ENCODE measurements at regions not wholly inside any gene's neighbourhood (a gene's known extent, or its start where the extent isn't known, plus 50 kb on each side); places are given as distances from the start of the nearest gene placed in this dataset.

DNA sequence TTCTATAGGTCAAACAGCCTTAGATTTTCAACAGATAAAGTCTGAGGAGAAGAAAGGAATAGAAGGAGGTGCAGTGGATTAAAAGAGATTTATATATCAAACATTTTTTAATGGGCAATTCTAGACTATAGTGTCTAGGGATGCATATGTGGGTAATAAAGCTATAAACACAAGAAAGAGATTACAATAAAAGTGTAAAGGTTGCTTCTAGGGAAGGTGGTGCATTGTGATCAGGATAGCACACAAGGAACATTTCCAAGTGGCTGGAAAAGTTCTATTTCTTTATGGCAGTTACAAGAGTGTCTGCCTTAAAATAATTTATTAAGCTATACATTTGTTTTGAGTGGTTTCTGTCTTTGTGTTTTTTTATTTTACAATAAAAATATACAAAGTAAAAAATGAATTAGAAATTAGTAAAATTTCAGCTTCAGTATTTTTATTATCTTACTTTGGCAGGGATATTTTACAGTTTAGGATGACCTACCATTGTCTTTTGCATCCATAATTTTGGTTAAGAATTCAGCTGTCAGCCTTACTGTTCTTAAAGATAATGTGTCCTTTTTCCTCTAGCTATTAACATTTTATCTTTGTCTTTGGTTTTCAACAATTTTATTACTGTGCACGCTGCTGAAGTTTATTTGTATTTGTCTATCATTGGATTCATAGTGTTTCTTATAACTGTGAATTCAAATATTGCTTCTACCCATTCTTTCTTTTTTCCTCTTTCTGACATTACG, 221.8 kb downstream of the LACC1 start:
- Histone ChIP-seq H3K27ac (ENCODE audit: low read length) (no peak overlapping the region), H3K9me3 (ENCODE audit: control insufficient read depth, low read depth, low read length) (peaks cover 6% of the 10 kb centered on the region), H3K4me3 (ENCODE audit: low read length) (no peak overlapping the region), H3K27me3 (ENCODE audit: control insufficient read depth, insufficient read depth, low read length) (no peaks in the 10 kb centered on the region), H3K9ac (ENCODE audit: low read length) (no peak overlapping the region), H3K36me3 (ENCODE audit: control insufficient read depth, low read depth, low read length) (no peaks in the 10 kb centered on the region), H3K4me1 (ENCODE audit: control insufficient read depth, low read depth, low read length) (no peaks in the 10 kb centered on the region)

DNA sequence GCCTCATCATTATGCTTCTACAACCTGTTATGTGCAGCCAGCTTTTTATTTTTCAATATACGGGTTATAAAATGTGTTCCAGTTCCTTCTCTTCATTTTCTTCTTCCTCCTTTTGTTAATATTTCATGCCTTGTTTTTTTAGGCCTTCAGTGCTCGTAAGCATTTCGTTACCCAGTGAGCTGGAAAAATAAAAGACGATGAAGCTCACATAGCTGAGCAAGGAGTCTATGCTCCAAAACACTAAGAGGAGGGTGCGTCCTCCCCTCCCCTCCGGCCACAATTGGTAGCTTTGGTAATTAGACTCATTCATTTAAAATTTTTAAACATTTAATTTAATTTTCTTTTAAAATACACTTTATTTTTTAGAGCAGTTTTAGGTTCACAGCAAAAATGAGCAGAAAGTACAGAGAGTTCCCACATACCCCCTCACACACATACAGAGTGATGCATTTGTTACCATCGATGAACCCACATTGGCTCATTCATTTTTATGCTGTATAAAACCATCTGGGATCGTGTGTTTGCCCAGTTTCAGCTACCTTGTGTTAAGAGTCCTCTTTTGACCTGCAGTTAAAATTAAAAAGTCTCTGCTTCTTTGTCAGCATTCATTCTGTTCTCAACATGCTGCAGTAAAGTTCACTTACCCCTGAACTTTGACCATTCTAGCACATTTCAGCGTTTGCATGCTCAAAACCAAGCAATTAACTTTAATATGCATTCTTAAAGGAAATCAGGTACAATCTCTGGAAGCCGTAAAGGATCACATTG, 223.9 kb downstream of the LACC1 start:
- Histone ChIP-seq H3K4me1 (ENCODE audit: control insufficient read depth, low read depth, low read length) (no peaks in the 10 kb centered on the region), H3K9me3 (ENCODE audit: control insufficient read depth, low read depth, low read length) (peaks cover 6% of the 10 kb centered on the region), H3K36me3 (ENCODE audit: control insufficient read depth, low read depth, low read length) (no peaks in the 10 kb centered on the region), H3K4me3 (ENCODE audit: low read length) (no peak overlapping the region), H3K27ac (ENCODE audit: low read length) (no peak overlapping the region), H3K9ac (ENCODE audit: low read length) (no peak overlapping the region), H3K27me3 (ENCODE audit: control insufficient read depth, insufficient read depth, low read length) (no peaks in the 10 kb centered on the region)

DNA sequence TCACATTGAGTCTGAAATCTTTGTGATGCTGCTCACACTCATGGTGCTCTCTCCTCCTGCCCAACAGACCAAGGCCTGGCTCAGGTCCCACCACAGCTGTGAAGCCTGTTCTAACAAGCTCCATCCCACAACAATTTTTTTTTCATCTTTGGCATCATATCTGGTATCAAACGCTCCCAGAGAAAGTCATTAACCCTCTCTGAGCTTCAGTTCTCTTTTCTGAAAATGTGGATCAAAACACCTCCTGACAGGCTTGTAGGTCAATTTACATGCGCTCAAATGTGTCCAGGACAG, 224.4 kb downstream of the LACC1 start:
- Histone ChIP-seq H3K4me1 (ENCODE audit: control insufficient read depth, low read depth, low read length) (no peaks in the 10 kb centered on the region), H3K4me3 (ENCODE audit: low read length) (no peak overlapping the region), H3K9me3 (ENCODE audit: control insufficient read depth, low read depth, low read length) (peaks cover 6% of the 10 kb centered on the region), H3K9ac (ENCODE audit: low read length) (no peak overlapping the region), H3K27me3 (ENCODE audit: control insufficient read depth, insufficient read depth, low read length) (no peaks in the 10 kb centered on the region), H3K36me3 (ENCODE audit: control insufficient read depth, low read depth, low read length) (no peaks in the 10 kb centered on the region), H3K27ac (ENCODE audit: low read length) (no peak overlapping the region)

DNA sequence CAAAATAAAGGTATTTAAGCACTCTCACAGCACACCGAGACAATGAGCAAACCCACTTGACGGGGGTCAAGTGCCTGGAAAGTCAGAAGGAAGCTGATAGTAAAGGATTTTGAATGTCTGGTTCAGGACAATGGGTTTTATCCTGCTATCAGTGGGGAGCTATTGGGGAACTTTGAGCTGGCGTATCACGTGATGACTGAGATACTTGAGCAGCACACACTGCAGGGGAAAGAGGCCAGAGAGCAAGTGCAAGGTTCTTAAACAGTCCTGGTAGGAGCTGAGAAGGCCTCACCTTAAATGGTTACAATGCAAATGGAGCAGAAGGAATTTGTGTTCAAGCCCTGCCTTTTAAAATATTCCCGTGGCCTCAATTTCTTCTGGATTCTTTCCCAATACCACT, 225.3 kb downstream of the LACC1 start:
- Histone ChIP-seq H3K9me3 (ENCODE audit: control insufficient read depth, low read depth, low read length) (peaks cover 6% of the 10 kb centered on the region), H3K27ac (ENCODE audit: low read length) (no peak overlapping the region), H3K4me1 (ENCODE audit: control insufficient read depth, low read depth, low read length) (no peaks in the 10 kb centered on the region), H3K36me3 (ENCODE audit: control insufficient read depth, low read depth, low read length) (no peaks in the 10 kb centered on the region), H3K4me3 (ENCODE audit: low read length) (no peak overlapping the region), H3K27me3 (ENCODE audit: control insufficient read depth, insufficient read depth, low read length) (no peaks in the 10 kb centered on the region), H3K9ac (ENCODE audit: low read length) (no peak overlapping the region)

DNA sequence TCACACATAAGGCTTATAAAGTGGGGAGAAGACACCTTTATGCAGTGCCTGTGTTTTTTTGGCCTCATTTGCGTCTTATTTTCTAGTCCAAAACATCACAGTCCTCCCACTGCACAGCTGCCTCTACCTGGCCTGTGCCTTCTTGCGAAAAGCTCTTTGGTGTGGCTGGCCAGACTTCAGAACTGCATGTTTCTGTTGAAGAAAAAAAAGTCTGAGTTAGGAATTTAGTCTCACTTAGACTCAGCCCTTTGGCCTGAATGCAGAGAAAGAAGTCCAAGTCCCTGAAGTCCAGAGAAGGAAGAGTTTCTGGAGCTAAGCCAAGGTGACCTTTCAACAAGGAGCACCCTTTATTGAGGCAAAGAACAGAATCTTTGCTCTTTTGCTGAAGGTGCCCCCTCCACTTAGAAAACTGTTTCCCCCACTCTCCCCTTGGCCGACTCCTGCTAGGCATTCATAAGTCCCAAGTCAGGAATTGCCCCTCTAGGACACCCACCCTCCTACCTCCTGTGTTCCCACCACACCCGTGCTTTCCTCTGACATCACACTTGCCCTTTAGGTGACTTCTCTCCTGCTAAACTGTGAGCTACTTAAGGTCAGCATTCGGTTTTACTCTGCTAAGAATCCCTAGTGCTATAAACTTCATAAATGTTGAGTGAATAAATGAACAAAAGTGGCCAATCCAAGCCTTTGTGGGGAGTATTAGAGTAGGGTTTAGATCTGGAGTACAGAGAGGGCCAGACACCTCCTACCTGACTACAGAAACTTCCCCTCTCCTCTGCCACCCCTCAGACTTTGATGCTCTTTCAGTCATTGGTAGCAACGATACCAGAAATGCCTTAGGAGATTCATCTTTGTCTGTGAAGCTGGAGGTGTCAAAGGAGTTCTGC, 226.8 kb downstream of the LACC1 start:
- Histone ChIP-seq H3K27me3 (ENCODE audit: control insufficient read depth, insufficient read depth, low read length) (no peaks in the 10 kb centered on the region), H3K36me3 (ENCODE audit: control insufficient read depth, low read depth, low read length) (no peaks in the 10 kb centered on the region), H3K27ac (ENCODE audit: low read length) (no peak overlapping the region), H3K4me1 (ENCODE audit: control insufficient read depth, low read depth, low read length) (no peaks in the 10 kb centered on the region), H3K9me3 (ENCODE audit: control insufficient read depth, low read depth, low read length) (peaks cover 6% of the 10 kb centered on the region), H3K4me3 (ENCODE audit: low read length) (no peak overlapping the region), H3K9ac (ENCODE audit: low read length) (no peak overlapping the region)

DNA sequence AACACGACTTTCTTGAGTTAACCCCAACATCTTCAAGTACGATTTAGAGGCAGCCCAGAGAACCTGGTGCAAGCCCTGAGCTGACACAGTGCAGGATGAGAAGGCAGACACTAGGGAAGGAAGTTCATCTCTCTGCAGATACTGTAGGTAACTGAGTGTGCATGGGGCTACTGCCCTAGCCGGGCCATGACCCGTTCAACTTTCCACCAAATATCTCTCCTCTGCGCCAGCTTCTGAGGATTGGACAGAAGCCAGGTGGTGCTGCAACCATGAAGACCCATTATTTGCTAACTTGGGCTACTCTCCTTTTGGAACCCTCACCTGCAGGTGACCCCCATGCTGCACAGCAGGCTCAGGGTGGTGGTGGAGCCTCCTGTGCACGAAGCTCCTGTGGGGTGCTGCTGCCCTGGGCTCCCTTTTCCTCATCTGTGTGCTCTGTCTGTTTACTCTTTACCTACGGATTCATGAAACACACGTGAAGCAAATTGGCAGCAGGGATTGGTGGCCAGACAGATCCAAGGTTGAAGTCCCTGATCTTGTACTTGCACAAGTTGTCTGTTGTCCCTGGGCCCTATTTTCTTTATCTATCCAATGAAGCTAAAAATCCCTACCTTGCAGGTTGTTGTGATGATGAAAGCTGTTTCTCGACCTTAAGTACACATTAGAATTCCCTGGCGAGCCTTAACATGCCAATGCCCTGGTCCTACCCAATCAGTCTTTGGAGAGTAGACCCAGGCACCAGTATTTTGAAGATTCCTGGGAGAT, 227.8 kb downstream of the LACC1 start:
- Histone ChIP-seq H3K27me3 (ENCODE audit: control insufficient read depth, insufficient read depth, low read length) (no peaks in the 10 kb centered on the region), H3K27ac (ENCODE audit: low read length) (no peak overlapping the region), H3K36me3 (ENCODE audit: control insufficient read depth, low read depth, low read length) (no peaks in the 10 kb centered on the region), H3K9me3 (ENCODE audit: control insufficient read depth, low read depth, low read length) (no peaks in the 10 kb centered on the region), H3K9ac (ENCODE audit: low read length) (no peak overlapping the region), H3K4me1 (ENCODE audit: control insufficient read depth, low read depth, low read length) (no peaks in the 10 kb centered on the region), H3K4me3 (ENCODE audit: low read length) (no peak overlapping the region)

DNA sequence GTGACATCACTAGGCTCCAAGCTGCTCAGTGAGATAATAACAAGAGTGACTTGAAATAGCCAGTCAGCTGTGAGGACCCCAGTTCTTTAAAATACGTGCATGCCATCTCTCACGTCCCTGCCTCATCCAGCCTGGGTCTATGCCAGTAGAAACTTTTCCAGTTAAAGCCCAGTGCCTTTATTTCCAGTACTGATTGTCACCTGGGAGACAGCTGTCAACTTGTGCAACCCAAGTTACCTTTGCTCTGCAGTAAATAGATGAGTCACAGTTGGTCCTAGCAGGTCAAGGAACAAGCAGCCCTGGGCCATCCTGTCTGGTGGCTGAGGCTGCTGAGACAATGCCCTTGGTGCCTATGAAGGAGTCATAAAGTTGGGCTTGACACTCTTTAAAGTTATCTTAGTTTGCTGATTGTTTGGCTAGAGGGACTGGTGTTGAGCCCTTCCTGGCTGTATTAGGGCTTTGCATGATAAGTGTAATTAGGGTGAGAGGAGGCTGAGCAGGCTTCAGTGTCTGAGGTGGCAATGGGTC, 228.7 kb downstream of the LACC1 start:
- H3K27me3 ChIP-seq (ENCODE audit: control insufficient read depth, insufficient read depth, low read length) = no peaks in the 10 kb centered on the region
- no peak overlapping the region for H3K4me3 ChIP-seq (ENCODE audit: low read length)

DNA sequence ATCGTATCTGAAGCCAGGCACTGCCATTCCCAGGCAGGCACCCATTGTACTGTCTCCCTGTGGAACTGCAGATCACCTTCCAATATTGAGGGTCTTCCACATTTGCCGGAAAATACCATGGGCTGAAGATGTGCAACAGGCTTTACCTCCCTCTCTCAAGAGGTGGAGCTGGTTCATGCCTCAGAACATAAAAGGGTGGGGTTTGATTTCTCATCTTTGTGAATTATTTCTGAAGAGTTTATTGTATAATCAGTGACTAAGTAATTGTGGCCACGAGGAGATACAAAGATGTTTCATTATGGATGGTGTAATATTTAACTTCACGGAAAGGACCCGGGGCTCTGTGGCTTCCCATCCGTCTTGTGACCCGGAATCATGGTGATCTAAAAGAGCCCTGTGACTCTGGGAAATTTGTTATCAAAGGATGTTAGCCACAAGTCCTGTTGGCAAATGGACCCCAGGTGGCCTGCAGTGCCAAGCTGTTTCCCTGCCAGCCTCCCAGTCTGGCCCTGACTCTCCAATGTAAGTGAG, 230.5 kb downstream of the LACC1 start:
- no peak overlapping the region for H3K27ac ChIP-seq (ENCODE audit: low read length)
- no peaks in the 10 kb centered on the region for H3K4me1 ChIP-seq (ENCODE audit: control insufficient read depth, low read depth, low read length)
- H3K36me3 ChIP-seq (ENCODE audit: control insufficient read depth, low read depth, low read length) = no peaks in the 10 kb centered on the region
- H3K9ac ChIP-seq (ENCODE audit: low read length) = no peak overlapping the region
- no peak overlapping the region for H3K4me3 ChIP-seq (ENCODE audit: low read length)
- H3K9me3 ChIP-seq (ENCODE audit: control insufficient read depth, low read depth, low read length) = no peaks in the 10 kb centered on the region
- H3K27me3 ChIP-seq (ENCODE audit: control insufficient read depth, insufficient read depth, low read length) = no peaks in the 10 kb centered on the region

More for the DNA sequence above, 228.7 kb downstream of the LACC1 start:
- Histone ChIP-seq H3K9me3 (ENCODE audit: control insufficient read depth, low read depth, low read length) (no peaks in the 10 kb centered on the region), H3K27ac (ENCODE audit: low read length) (no peak overlapping the region), H3K4me1 (ENCODE audit: control insufficient read depth, low read depth, low read length) (no peaks in the 10 kb centered on the region), H3K36me3 (ENCODE audit: control insufficient read depth, low read depth, low read length) (no peaks in the 10 kb centered on the region), H3K9ac (ENCODE audit: low read length) (no peak overlapping the region)

DNA sequence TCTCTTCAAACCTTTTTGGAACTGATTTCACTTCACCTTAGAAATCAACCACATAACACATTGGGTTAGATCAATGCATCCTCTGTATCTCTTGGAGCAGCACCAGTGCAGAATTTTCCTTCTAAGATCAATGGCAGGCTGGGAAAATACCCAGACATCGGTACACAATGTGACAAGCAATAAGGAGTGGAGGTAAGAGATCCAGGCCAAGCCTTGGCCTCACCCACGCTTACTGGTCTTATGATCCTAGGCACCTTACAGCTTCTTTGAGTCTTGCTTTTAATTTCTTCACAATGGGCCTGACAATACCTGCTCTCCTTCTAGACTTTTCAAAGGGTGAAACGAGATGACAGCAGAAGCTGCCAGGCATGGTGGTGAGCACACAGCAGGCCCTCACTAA, 232.0 kb downstream of the LACC1 start:
- H3K27ac ChIP-seq (ENCODE audit: low read length) = no peak overlapping the region
- H3K9me3 ChIP-seq (ENCODE audit: control insufficient read depth, low read depth, low read length) = no peaks in the 10 kb centered on the region
- H3K9ac ChIP-seq (ENCODE audit: low read length) = no peak overlapping the region
- no peaks in the 10 kb centered on the region for H3K27me3 ChIP-seq (ENCODE audit: control insufficient read depth, insufficient read depth, low read length)
- H3K36me3 ChIP-seq (ENCODE audit: control insufficient read depth, low read depth, low read length) = no peaks in the 10 kb centered on the region
- H3K4me3 ChIP-seq (ENCODE audit: low read length) = no peak overlapping the region
- peaks cover 5% of the 10 kb centered on the region for H3K4me1 ChIP-seq (ENCODE audit: control insufficient read depth, low read depth, low read length)

DNA sequence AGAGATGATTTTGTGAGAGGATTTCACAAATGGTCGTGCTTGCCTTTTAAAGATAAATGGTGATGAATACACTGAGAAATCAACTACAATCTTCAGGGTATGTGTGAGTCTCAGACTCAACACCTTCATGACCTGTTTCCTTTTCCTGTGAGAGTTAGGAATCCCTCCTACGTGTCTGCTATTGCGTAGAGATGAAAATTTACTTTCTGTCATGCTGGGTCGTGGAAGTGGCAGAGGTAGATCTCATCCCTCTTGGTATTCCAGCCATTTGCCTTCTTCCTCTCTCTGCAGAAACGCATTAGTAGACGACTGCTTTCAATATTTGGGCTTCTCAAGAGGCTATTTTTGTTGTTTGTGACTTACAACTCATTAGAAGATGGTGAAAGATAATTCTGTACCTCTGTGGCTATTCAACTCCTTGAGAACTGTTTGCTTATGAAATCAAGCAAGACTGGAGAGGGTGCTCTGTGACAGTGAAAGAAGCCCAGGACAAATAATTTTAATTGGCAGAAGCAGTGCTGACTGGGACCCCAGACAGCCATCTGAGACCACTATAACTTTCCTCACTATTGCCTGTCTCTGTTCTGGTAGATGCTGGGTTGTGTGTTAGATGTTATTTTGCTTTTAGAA, 233.1 kb downstream of the LACC1 start:
- H3K27me3 ChIP-seq (ENCODE audit: control insufficient read depth, insufficient read depth, low read length) = no peaks in the 10 kb centered on the region
- no peak overlapping the region for H3K4me3 ChIP-seq (ENCODE audit: low read length)
- no peak overlapping the region for H3K9ac ChIP-seq (ENCODE audit: low read length)
- peaks cover 14% of the 10 kb centered on the region for H3K4me1 ChIP-seq (ENCODE audit: control insufficient read depth, low read depth, low read length)
- no peaks in the 10 kb centered on the region for H3K9me3 ChIP-seq (ENCODE audit: control insufficient read depth, low read depth, low read length)
- H3K27ac ChIP-seq (ENCODE audit: low read length) = no peak overlapping the region
- H3K36me3 ChIP-seq (ENCODE audit: control insufficient read depth, low read depth, low read length) = no peaks in the 10 kb centered on the region
